AG09309 (cell line): ENCODE measurements at regions not wholly inside any gene's neighbourhood (a gene's known extent, or its start where the extent isn't known, plus 50 kb on each side); places are given as distances from the start of the nearest gene placed in this dataset.

Source experiments
- DNase-seq: peaks from one replicate; pipeline ENCODE4 v3.0.0-alpha.2; 2010; ENCODE audit warnings: low read depth
- H3K4me3 ChIP-seq: 2 replicates; pipeline ENCODE4 v1.5.1; 2011; ENCODE audit warnings: mild to moderate bottlenecking, low read depth, low read length, moderate library complexity; ENCODE audit not compliant: control insufficient read depth
- CTCF ChIP-seq: IDR thresholded peaks from 2 replicates; pipeline ENCODE4 v1.5.1; 2011; ENCODE audit warnings: mild to moderate bottlenecking, low read depth, low read length, inconsistent platforms; ENCODE audit not compliant: insufficient read depth, control insufficient read depth; ENCODE audit errors: missing control alignments

GRCh38 chr3:18843983-18844382 lies 304.3 kb upstream of the KCNH8 start:
- no peak for DNase-seq
- no peak for TF ChIP-seq CTCF
- H3K4me3 ChIP-seq = no peak overlapping the region

GRCh38 chr3:18843188-18843587 lies 305.1 kb upstream of the KCNH8 start:
- H3K4me3 ChIP-seq = no peak overlapping the region
- TF ChIP-seq CTCF = no peak
- no peak for DNase-seq

- no peak for DNase-seq
- no peak for TF ChIP-seq CTCF
- H3K4me3 ChIP-seq = no peak overlapping the region
These were observed 306.6 kb upstream of the KCNH8 start for GRCh38 chr3:18841422-18842343.

GRCh38 chr3:18840535-18841137 lies 307.7 kb upstream of the KCNH8 start:
- TF ChIP-seq CTCF = no peak
- no peak for DNase-seq
- H3K4me3 ChIP-seq = no peak overlapping the region

GRCh38 chr3:18838758-18839157 lies 309.6 kb upstream of the KCNH8 start:
- TF ChIP-seq CTCF = no peak
- H3K4me3 ChIP-seq = no peak overlapping the region
- no peak for DNase-seq

GRCh38 chr3:18837137-18837755 lies 311.1 kb upstream of the KCNH8 start:
- no peak overlapping the region for H3K4me3 ChIP-seq
- no peak for DNase-seq
- TF ChIP-seq CTCF = no peak
